ENCODE measurements at regions not wholly inside any gene's neighbourhood (a gene's known extent, or its start where the extent isn't known, plus 50 kb on each side); places are given as distances from the start of the nearest gene placed in this dataset.
A peak's percentile ranks its signal among the peaks of the same experiment; 100 is the strongest.

- peaks cover 23% of the 10 kb centered on the region for H3K36me3 Mint-ChIP-seq
- DNase-seq (ENCODE audit: low spot score) (peak; percentile 10), ATAC-seq (peak; percentile 53)
- peaks cover 3% of the 10 kb centered on the region for H3K27me3 Mint-ChIP-seq (ENCODE audit: low read depth)
- H3K4me3 Mint-ChIP-seq: no peak overlapping the region
- no peak for TF ChIP-seq CDX4 (CRISPR knock-in tag; IDR thresholded peaks at IDR 0.05; ENCODE audit: borderline replicate concordance)
- no peak for TF ChIP-seq HMGA2 (CRISPR knock-in tag; IDR thresholded peaks at IDR 0.05)
- TF ChIP-seq CTCF (IDR thresholded peaks at IDR 0.05): no peak
- ChIA-PET CTCF (no interaction called here), POLR2A (no interaction called here)
- no peak overlapping the region for H3K27ac Mint-ChIP-seq
- peaks cover 60% of the 10 kb centered on the region for H3K9me3 Mint-ChIP-seq
- peaks cover 15% of the 10 kb centered on the region for H3K4me1 Mint-ChIP-seq
These were observed 57.3 kb upstream of the MON1B start for GRCh38 chr16:77133706-77134105.

GRCh38 chr16:77137045-77137444, 53.9 kb upstream of the MON1B start:
- no peak overlapping the region for H3K4me3 Mint-ChIP-seq
- POLR2A ChIA-PET: no interaction called here
- CTCF ChIA-PET: no interaction called here
- TF ChIP-seq ETV6 (CRISPR knock-in tag; IDR thresholded peaks at IDR 0.05) (no peak), ELF4 (CRISPR knock-in tag; IDR thresholded peaks at IDR 0.05; ENCODE audit: low read depth) (no peak), MLX (CRISPR knock-in tag; IDR thresholded peaks at IDR 0.05) (no peak), JAZF1 (CRISPR knock-in tag; IDR thresholded peaks at IDR 0.05) (no peak), NFYB (CRISPR knock-in tag; conservative IDR thresholded peaks at IDR 0.05; ENCODE audit: low read depth) (no peak), CBFB (CRISPR knock-in tag; IDR thresholded peaks at IDR 0.05; ENCODE audit: low read depth) (no peak), PRDM15 (CRISPR knock-in tag; IDR thresholded peaks at IDR 0.05) (no peak), E2F4 (CRISPR knock-in tag; IDR thresholded peaks at IDR 0.05; ENCODE audit: borderline replicate concordance, low read depth) (no peak), NFATC4 (CRISPR knock-in tag; IDR thresholded peaks at IDR 0.05) (no peak), ZSCAN18 (CRISPR knock-in tag; IDR thresholded peaks at IDR 0.05) (no peak), ZMAT4 (CRISPR knock-in tag; IDR thresholded peaks at IDR 0.05) (no peak), CDX4 (CRISPR knock-in tag; IDR thresholded peaks at IDR 0.05; ENCODE audit: borderline replicate concordance) (no peak), PRRX2 (CRISPR knock-in tag; IDR thresholded peaks at IDR 0.05) (no peak), NR1H2 (CRISPR knock-in tag; IDR thresholded peaks at IDR 0.05) (no peak), USF2 (CRISPR knock-in tag; IDR thresholded peaks at IDR 0.05) (no peak), AFF4 (CRISPR knock-in tag; IDR thresholded peaks at IDR 0.05; ENCODE audit: borderline replicate concordance) (no peak)

More at GRCh38 chr16:77137045-77137444, 53.9 kb upstream of the MON1B start:
- DNase-seq (ENCODE audit: low spot score): no peak
- peaks cover 9% of the 10 kb centered on the region for H3K4me1 Mint-ChIP-seq
- no peak for ATAC-seq
- H3K27ac Mint-ChIP-seq: no peak overlapping the region
- no peaks in the 10 kb centered on the region; the same call in none of the 2 replicates for H3K27me3 Mint-ChIP-seq (ENCODE audit: low read depth)
- H3K36me3 Mint-ChIP-seq: peaks cover 22% of the 10 kb centered on the region
- H3K9me3 Mint-ChIP-seq: peaks cover 51% of the 10 kb centered on the region

Measured in WTC11 (cell line).